GM12874 (cell line): ENCODE measurements at regions not wholly inside any gene's neighbourhood (a gene's known extent, or its start where the extent isn't known, plus 50 kb on each side); places are given as distances from the start of the nearest gene placed in this dataset.

Source experiments
- CTCF ChIP-seq: IDR thresholded peaks from 2 replicates; pipeline ENCODE4 v1.5.1; 2011; ENCODE audit warnings: low read depth, mild to moderate bottlenecking, control low read depth, low read length, moderate library complexity; ENCODE audit not compliant: insufficient read depth

DNA sequence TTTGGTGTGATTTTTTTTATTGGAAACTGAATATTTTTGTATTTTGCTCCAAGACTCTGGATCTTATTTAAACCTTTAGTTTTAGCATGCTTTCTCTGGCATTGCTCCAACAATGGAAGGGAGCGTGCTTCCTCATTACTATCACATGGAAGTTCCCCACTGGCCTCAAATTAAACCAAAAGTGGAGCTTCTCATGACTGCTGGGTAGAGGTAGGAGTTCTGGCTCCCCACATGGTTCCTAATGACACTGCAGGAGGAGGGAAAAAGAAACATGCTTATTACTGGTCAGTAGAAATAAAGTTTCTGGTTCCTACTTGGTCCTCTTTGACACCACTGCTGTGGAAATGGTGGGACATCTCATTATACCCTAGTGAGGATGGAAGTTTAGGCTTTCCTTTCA lies 310.5 kb downstream of the PTGER3 start:
- TF ChIP-seq CTCF, result no peak

DNA sequence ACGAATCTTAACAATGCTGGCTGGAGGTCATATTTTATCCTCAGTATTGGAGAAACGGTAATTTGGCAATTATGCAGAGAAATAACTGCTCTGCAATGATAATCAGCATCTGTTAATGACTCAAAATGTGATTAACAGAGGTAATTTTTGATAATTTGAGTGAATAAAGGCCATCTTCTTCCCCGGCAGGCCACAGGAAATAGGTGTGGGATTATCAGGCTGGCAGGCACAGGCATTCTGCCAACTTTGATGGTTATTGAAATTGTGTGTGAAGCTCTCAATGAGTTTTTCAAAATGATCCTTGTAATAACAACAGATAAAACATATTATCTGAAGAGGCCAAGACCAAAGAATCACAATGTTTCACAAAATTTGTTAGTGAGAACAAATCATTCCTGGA lies 309.0 kb downstream of the PTGER3 start:
- no peak for TF ChIP-seq CTCF

GRCh38 chr1:70745199-70745598 lies 302.4 kb downstream of the PTGER3 start:
- TF ChIP-seq CTCF, result peak; percentile 33; the same call in 1 of the 2 replicates

GRCh38 chr1:70754701-70755100 lies 292.9 kb downstream of the PTGER3 start:
- no peak for TF ChIP-seq CTCF

DNA sequence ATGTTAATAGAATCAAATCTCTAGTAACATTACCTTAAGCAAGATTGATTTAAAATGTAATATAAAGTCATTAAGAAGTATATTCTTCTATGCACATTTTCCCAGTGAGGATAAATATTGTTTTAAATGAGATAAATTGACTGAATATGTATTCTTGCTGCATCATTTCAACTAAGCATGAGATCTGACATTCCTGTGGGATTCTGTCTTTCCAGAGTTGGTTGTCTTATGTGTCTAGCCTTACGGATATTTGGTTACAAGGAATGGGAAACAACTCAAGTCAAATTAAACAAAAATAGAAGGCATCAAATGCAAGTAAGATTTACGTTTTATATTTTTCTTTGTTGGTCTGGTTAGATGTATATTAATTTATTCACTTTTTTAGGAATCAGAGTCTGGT lies 287.5 kb downstream of the PTGER3 start:
- no peak for TF ChIP-seq CTCF

DNA sequence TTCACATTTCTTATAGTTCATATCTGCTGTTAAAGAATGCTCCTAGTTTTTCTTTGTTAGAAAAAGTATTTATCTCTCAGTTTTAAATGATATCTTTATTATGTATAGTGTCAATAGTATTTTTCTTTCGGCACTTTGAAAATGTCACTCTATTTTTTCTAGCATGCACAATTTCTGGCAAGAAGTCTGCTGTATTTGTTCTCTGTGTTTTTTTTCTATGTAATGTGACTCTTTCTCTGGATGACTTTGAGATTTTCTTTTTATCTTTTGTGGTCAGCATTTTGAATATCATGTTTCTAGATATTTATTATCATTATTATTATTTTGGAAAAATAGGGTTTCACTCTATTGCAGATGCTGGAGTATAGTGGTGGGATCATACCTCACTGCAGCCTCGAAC lies 285.2 kb downstream of the PTGER3 start:
- TF ChIP-seq CTCF, result no peak

GRCh38 chr1:70764747-70765146 lies 282.9 kb downstream of the PTGER3 start:
- no peak for TF ChIP-seq CTCF

DNA sequence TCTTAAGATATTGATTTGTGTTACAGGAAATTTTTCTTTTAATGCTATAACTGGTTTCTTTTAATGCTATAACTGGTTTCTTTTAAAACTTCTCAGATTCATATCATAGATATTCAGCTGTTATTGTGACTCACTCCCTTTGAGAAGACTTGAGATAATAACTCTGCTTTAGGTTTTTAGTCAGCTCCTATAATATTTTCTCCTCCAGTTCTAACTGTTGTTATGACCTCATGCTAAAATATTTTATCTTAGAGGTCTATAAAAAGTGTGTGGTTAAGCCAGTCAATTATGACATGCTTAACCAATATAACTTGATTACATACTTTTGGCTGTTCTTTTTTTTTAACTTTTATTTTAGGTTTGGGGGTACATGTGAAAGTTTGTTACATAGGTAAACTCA lies 280.2 kb downstream of the PTGER3 start:
- TF ChIP-seq CTCF, result no peak
